HepG2 (cell line): ENCODE measurements at regions not wholly inside any gene's neighbourhood (a gene's known extent, or its start where the extent isn't known, plus 50 kb on each side); places are given as distances from the start of the nearest gene placed in this dataset.

ENCODE experiments used
- ATAC-seq: fragments of 200-7000 bp; cut with Tn5 transposase; 3 replicates; pipeline ENCODE4 v1.9.1; 2020; ENCODE audit warnings: mild to moderate bottlenecking, moderate library complexity
- BruUV-seq: library from RNA; stranded (reverse); fragments of 400-500 nt; replicated peaks from 2 replicates; lab custom pipeline; 2021; lab: Mats Ljungman, UMichigan
- CTCF ChIA-PET: fragments of 300-600 bp; formaldehyde crosslinking; extraction: SDS; loops from one replicate; lab custom pipeline; 2021; ENCODE audit warnings: low total read pairs, inconsistent platforms, low intra/inter-chr PET ratio; lab: Yijun Ruan, JAX
- POLR2A ChIA-PET: fragments of 350-600 bp; sonication (Branson Sonifier 250); formaldehyde crosslinking; loops from one replicate; lab custom pipeline; 2020; ENCODE audit warnings: antibody characterized with exemption, inconsistent platforms; lab: Yijun Ruan, JAX
- DNase-seq: peaks from one replicate; pipeline ENCODE4 v3.0.0-alpha.2; 2015; ENCODE audit warnings: low spot score
- FAIRE-seq: peaks from 3 replicates; lab custom pipeline; 2011; peaks lifted over from hg19 to GRCh38; lab: Jason Lieb, UNC
- H2AFZ ChIP-seq: one replicate; pipeline ENCODE4 v1.6.1; 2011; ENCODE audit warnings: low read length, inconsistent platforms
- H3K27ac ChIP-seq: fragments of 300-600 bp; 3 replicates; pipeline ENCODE4 v1.8.0; 2011; ENCODE audit warnings: mixed run types, mild to moderate bottlenecking, mixed read lengths, low read length, inconsistent platforms; ENCODE audit not compliant: insufficient read depth; ENCODE audit errors: extremely low read length
- H3K27me3 ChIP-seq, 2 experiments: fragments of 200-600 bp in 1 of 2; 2 replicates in 1 of 2; 3 replicates in 1 of 2; pipeline versions ENCODE4 v1.6.0 to v1.8.0; 2011; ENCODE audit warnings: low read length in 2 of 2, mild to moderate bottlenecking in 2 of 2, moderate library complexity in 2 of 2, inconsistent platforms in 1 of 2; ENCODE audit not compliant: insufficient read depth in 2 of 2, control insufficient read depth in 1 of 2
- H3K36me3 ChIP-seq, 2 experiments: fragments of 200-600 bp in 1 of 2; replicated peaks in 1 of 2; 2 replicates in 1 of 2; 3 replicates in 1 of 2; pipeline versions ENCODE4 v1.5.1 to v1.8.0; 2011; ENCODE audit warnings: low read length in 2 of 2, inconsistent platforms in 1 of 2; ENCODE audit not compliant: insufficient read depth in 2 of 2, control insufficient read depth in 1 of 2
- H3K4me1 ChIP-seq: 2 replicates; pipeline ENCODE4 v1.5.1; 2012; ENCODE audit warnings: low read length, inconsistent platforms; ENCODE audit not compliant: insufficient read depth
- H3K4me2 ChIP-seq: 2 replicates; pipeline ENCODE4 v1.6.0; 2011; ENCODE audit warnings: low read depth, low read length, inconsistent platforms
- H3K4me3 ChIP-seq, 3 experiments: fragments of 200-600 bp in 1 of 3; sonication (generic), shearing (Covaris generic) in 1 of 3; replicated peaks in 1 of 3; 2 replicates each; pipeline ENCODE4 v1.5.1; 2011 to 2016; ENCODE audit warnings: low read length in 3 of 3, inconsistent platforms in 2 of 3, low read depth in 2 of 3, mild to moderate bottlenecking in 2 of 3, control low read depth in 1 of 3, mixed read lengths in 1 of 3; ENCODE audit not compliant: insufficient read depth in 1 of 3
- H3K79me2 ChIP-seq: one replicate; pipeline ENCODE4 v1.6.1; 2011; ENCODE audit warnings: low read length, inconsistent platforms; ENCODE audit not compliant: insufficient read depth
- H3K9ac ChIP-seq: 2 replicates; pipeline ENCODE4 v1.6.0; 2011; ENCODE audit warnings: mild to moderate bottlenecking, low read depth, low read length, inconsistent platforms; ENCODE audit not compliant: insufficient read depth
- H3K9me3 ChIP-seq: 2 replicates; pipeline ENCODE4 v1.5.1; 2012; ENCODE audit warnings: mild to moderate bottlenecking, low read length
- H4K20me1 ChIP-seq: 2 replicates; pipeline ENCODE4 v1.6.0; 2011; ENCODE audit warnings: inconsistent platforms, mild to moderate bottlenecking, low read length, moderate library complexity; ENCODE audit not compliant: insufficient read depth
- BCL6 ChIP-seq: IDR thresholded peaks from 2 replicates; pipeline ENCODE4 v1.6.1; 2016; ENCODE audit warnings: missing genetic modification reagents, missing compliant biosample characterization
- EP300 ChIP-seq, 3 experiments: sonication (generic) in 1 of 3; formaldehyde crosslinking in 1 of 3; IDR thresholded peaks; 2 replicates each; pipeline versions ENCODE4 v1.5.1 to v1.6.1; 2011 to 2020; ENCODE audit warnings: low read depth in 2 of 3, low read length in 2 of 3, borderline replicate concordance in 1 of 3, improper control_type of control experiment in 1 of 3, mild to moderate bottlenecking in 1 of 3, missing genetic modification reagents in 1 of 3, moderate library complexity in 1 of 3
- GATA4 ChIP-seq: sonication (generic); IDR thresholded peaks from 2 replicates; pipeline ENCODE4 v1.6.1; 2016; ENCODE audit warnings: antibody characterized with exemption, low read depth, borderline replicate concordance
- IKZF5 ChIP-seq: IDR thresholded peaks from 2 replicates; pipeline ENCODE4 v1.6.1; 2018; ENCODE audit warnings: missing genetic modification reagents, mild to moderate bottlenecking, missing compliant biosample characterization
- KAT8 ChIP-seq: IDR thresholded peaks from 2 replicates; pipeline ENCODE4 v1.6.1; 2016; ENCODE audit warnings: missing genetic modification reagents, missing compliant biosample characterization
- KLF15 ChIP-seq: sonication (generic); formaldehyde crosslinking; IDR thresholded peaks from 2 replicates; pipeline ENCODE4 v1.8.1; 2023; ENCODE audit warnings: borderline replicate concordance, mild to moderate bottlenecking, inconsistent platforms, missing genetic modification reagents, mixed read lengths
- MLLT10 ChIP-seq: sonication (generic); formaldehyde crosslinking; IDR thresholded peaks from 2 replicates; pipeline ENCODE4 v1.4.0; 2020; ENCODE audit warnings: missing genetic modification reagents
- POLR2G ChIP-seq: fragments of 200-400 bp; formaldehyde crosslinking; IDR thresholded peaks from 2 replicates; pipeline ENCODE4 v1.6.1; 2018; ENCODE audit warnings: mild to moderate bottlenecking, low read depth, low read length, moderate library complexity
- RFXANK ChIP-seq: IDR thresholded peaks from 2 replicates; pipeline ENCODE4 v1.6.1; 2016
- UBTF ChIP-seq: sonication (generic); formaldehyde crosslinking; IDR thresholded peaks from 2 replicates; pipeline ENCODE4 v1.4.0; 2020; ENCODE audit warnings: mild to moderate bottlenecking, missing genetic modification reagents
- ZBTB10 ChIP-seq: sonication (generic); formaldehyde crosslinking; IDR thresholded peaks from 2 replicates; pipeline ENCODE4 v1.4.0; 2020; ENCODE audit warnings: missing genetic modification reagents, borderline replicate concordance
- ZBTB39 ChIP-seq: sonication (generic); formaldehyde crosslinking; IDR thresholded peaks from 2 replicates; pipeline ENCODE4 v1.5.0; 2020; ENCODE audit warnings: missing genetic modification reagents
- ZNF589 ChIP-seq: sonication (generic); formaldehyde crosslinking; conservative IDR thresholded peaks from 2 replicates; pipeline ENCODE4 v1.8.0; 2022; ENCODE audit warnings: mild to moderate bottlenecking, moderate library complexity, missing genetic modification reagents
- ZNF878 ChIP-seq: sonication (generic); formaldehyde crosslinking; IDR thresholded peaks from 2 replicates; pipeline ENCODE4 v1.8.1; 2023; ENCODE audit warnings: mild to moderate bottlenecking, missing genetic modification reagents, moderate library complexity
- WGBS: methylation state at CpG from one replicate; pipeline ENCODE4 v1.1.6; 2017; ENCODE audit warnings: low lambda C conversion rate; 5-methylcytosine and 5-hydroxymethylcytosine counted together
- in situ Hi-C: cut with HindIII; loops from 2 replicates; pipeline ENCODE4 v1.10.0; 2017; ENCODE audit warnings: low pct_unique_long_range_greater_than_20kb; ENCODE audit not compliant: extremely low pct_ligation_motif_present
- intact Hi-C: fragments of 100-400 bp; cut with micrococcal nuclease; formaldehyde crosslinking; loops from one replicate; pipeline ENCODE4 v1.10.0; 2022; ENCODE audit not compliant: unreplicated experiment

GRCh38 chr12:98419795-98420404, 95.5 kb upstream of the TMPO start (continued):
- TF ChIP-seq IKZF5 (CRISPR knock-in tag): no peak
- TF ChIP-seq BCL6 (CRISPR knock-in tag): no peak
- TF ChIP-seq MLLT10 (CRISPR knock-in tag): no peak
- no peak for TF ChIP-seq POLR2G
- TF ChIP-seq GATA4: no peak

GRCh38 chr12:98420461-98420860, 94.9 kb upstream of the TMPO start:
- in situ Hi-C loops: loop anchor here (5.0 to 10.0 kb wide), 2 partner anchors 97 to 234 kb away; partner anchors contain the start of gene TMPO
- TF ChIP-seq RFXANK (CRISPR knock-in tag): no peak
- no peak for TF ChIP-seq ZNF589 (CRISPR knock-in tag)
- TF ChIP-seq KAT8 (CRISPR knock-in tag): no peak
- TF ChIP-seq ZNF878 (CRISPR knock-in tag): no peak
- no peak for TF ChIP-seq EP300 (IDR thresholded peaks at IDR 0.05; ENCODE audit: low read depth in 2 of 2, low read length in 2 of 2)
- no peak for TF ChIP-seq EP300 (CRISPR knock-in tag; IDR thresholded peaks at IDR 0.05; ENCODE audit: borderline replicate concordance)
- TF ChIP-seq UBTF (CRISPR knock-in tag): no peak
- TF ChIP-seq ZBTB39: no peak
- no peak for TF ChIP-seq KLF15
- no peak for TF ChIP-seq ZBTB10 (CRISPR knock-in tag)

More at GRCh38 chr12:98420461-98420860, 94.9 kb upstream of the TMPO start:
- peak overlapping the region; percentile 14; the same call in 1 of the 2 replicates for H3K4me2 ChIP-seq
- 0 out of 5 replicates have a peak, but pooled peaks cover 0 to 1% of the 10 kb centered on the region in 2 experiments for H3K27me3 ChIP-seq
- no peak overlapping the region for H2AFZ ChIP-seq
- no peak overlapping the region for H3K4me3 ChIP-seq
- H3K9me3 ChIP-seq: no peaks in the 10 kb centered on the region
- no peaks in the 10 kb centered on the region for H4K20me1 ChIP-seq
- DNase-seq (no peak), FAIRE-seq (no peak), ATAC-seq (no peak)
- H3K4me1 ChIP-seq: peaks cover 28% of the 10 kb centered on the region; the same call in 1 of the 2 replicates
- 41% methylated on average over 4 of the region's 6 CpGs for WGBS
- no peaks in the 10 kb centered on the region for H3K36me3 ChIP-seq
- no peaks in the 10 kb centered on the region for H3K79me2 ChIP-seq
- intact Hi-C loops: loop anchor here (5.0 to 10.0 kb wide), 2 partner anchors 82 to 574 kb away; no protein-coding TSS in a partner anchor
- no TSS peak for BruUV-seq
- CTCF ChIA-PET: no interaction called here
- H3K27ac ChIP-seq: no peak overlapping the region
- POLR2A ChIA-PET: no interaction called here
- H3K9ac ChIP-seq: no peak overlapping the region
